ENCODE measurements at regions not wholly inside any gene's neighbourhood (a gene's known extent, or its start where the extent isn't known, plus 50 kb on each side); places are given as distances from the start of the nearest gene placed in this dataset.

DNA sequence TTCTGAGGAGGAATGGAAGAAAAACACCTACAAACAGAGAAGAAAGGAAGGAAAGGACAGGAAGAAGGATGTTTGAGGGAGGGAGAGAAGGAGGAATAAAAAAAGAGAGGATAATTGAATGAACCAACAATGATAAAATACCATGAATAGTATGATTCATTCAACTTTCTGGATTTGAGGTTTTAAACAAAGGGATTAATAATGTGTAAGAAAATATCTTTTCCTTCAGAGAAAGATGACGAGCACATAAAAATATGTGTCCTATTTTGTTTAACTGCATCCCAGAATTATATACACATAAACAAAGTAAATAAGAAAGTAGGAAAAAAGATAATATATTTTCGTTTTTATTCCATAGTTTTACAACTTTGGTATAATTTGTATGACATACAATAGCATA is 1380.4 kb downstream of the STIM2 start:
- Mint-ChIP-seq H3K36me3 (no peaks in the 10 kb centered on the region), H3K4me3 (no peak overlapping the region), H3K27ac (no peak overlapping the region), H3K27me3 (no peaks in the 10 kb centered on the region), H3K9me3 (peaks cover 3% of the 10 kb centered on the region), H3K4me1 (ENCODE audit: unreplicated experiment) (peaks cover 4% of the 10 kb centered on the region)
- no peak for DNase-seq (ENCODE audit: extremely low spot score, unreplicated experiment)
- TF ChIP-seq, protein P1, sequence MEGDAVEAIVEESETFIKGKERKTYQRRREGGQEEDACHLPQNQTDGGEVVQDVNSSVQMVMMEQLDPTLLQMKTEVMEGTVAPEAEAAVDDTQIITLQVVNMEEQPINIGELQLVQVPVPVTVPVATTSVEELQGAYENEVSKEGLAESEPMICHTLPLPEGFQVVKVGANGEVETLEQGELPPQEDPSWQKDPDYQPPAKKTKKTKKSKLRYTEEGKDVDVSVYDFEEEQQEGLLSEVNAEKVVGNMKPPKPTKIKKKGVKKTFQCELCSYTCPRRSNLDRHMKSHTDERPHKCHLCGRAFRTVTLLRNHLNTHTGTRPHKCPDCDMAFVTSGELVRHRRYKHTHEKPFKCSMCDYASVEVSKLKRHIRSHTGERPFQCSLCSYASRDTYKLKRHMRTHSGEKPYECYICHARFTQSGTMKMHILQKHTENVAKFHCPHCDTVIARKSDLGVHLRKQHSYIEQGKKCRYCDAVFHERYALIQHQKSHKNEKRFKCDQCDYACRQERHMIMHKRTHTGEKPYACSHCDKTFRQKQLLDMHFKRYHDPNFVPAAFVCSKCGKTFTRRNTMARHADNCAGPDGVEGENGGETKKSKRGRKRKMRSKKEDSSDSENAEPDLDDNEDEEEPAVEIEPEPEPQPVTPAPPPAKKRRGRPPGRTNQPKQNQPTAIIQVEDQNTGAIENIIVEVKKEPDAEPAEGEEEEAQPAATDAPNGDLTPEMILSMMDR (conservative IDR thresholded peaks at IDR 0.05): no peak

DNA sequence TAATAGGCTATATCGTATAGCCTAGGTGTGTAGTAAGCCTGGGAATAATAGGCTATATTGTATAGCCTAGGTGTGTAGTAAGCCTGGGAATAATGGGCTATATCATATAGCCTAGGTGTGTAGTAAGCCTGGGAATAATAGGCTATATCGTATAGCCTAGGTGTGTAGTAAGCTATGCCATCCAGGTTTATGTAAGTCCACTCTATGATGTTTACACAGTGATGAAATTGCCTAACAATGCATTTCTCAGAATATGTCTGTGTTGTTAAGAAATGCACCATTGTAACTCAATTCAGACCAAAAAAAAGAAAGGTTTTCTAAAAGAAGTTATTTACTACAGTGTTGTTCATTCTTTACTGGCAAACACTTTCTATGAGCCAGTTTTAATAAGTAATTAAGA is 1387.2 kb downstream of the STIM2 start:
- TF ChIP-seq, protein P1 (conservative IDR thresholded peaks at IDR 0.05): no peak
- H3K27ac Mint-ChIP-seq: no peak overlapping the region
- H3K4me1 Mint-ChIP-seq (ENCODE audit: unreplicated experiment): peaks cover 5% of the 10 kb centered on the region
- no peak for DNase-seq (ENCODE audit: extremely low spot score, unreplicated experiment)
- no peak overlapping the region for H3K4me3 Mint-ChIP-seq
- H3K27me3 Mint-ChIP-seq: no peaks in the 10 kb centered on the region
- H3K9me3 Mint-ChIP-seq: no peaks in the 10 kb centered on the region
- no peaks in the 10 kb centered on the region for H3K36me3 Mint-ChIP-seq

DNA sequence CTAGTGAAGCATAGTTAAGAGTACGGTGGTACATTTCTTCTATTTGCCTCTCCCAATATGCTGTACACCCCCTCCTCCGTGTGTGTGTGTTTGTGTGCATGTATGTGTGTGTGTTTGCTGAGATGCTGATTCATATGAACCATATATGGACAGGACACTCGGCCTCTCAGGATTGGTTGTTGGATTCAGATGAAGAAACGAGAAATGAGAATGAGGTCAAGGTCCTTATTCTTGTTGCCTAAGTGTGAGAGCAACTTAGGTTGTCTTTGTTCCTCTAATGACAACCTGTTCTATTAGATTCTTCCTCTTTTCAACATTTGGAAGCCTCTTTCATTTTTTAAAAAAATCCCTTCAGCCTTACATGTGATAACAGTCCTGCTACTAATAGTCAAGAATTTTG is 1387.6 kb downstream of the STIM2 start:
- no peak for DNase-seq (ENCODE audit: extremely low spot score, unreplicated experiment)
- H3K27ac Mint-ChIP-seq: no peak overlapping the region
- no peaks in the 10 kb centered on the region for H3K27me3 Mint-ChIP-seq
- H3K4me1 Mint-ChIP-seq (ENCODE audit: unreplicated experiment): peaks cover 5% of the 10 kb centered on the region
- H3K4me3 Mint-ChIP-seq: no peak overlapping the region
- no peaks in the 10 kb centered on the region for H3K9me3 Mint-ChIP-seq
- no peaks in the 10 kb centered on the region for H3K36me3 Mint-ChIP-seq
- TF ChIP-seq, protein P1 (conservative IDR thresholded peaks at IDR 0.05): no peak

DNA sequence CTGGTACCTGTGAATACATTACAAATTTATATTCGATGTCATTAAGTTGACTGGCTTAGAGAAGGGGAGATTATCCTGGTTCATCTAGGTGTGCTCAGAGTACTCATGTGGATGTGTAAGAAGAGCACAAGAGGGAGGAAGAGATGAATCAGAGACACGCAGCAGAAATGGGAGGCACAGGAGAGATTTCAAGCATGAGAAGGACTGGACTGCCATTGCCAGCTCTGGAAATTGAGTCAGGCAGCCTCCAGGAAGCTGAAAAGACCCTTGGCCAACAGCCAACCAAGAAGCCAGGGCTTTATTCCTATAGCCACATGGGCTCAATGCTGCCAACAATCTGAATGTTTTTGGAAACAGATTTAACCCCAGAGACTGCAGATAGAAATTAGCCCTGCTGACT is 1390.0 kb downstream of the STIM2 start:
- H3K27me3 Mint-ChIP-seq: no peaks in the 10 kb centered on the region
- no peak for DNase-seq (ENCODE audit: extremely low spot score, unreplicated experiment)
- TF ChIP-seq, protein P1 (conservative IDR thresholded peaks at IDR 0.05): no peak
- H3K36me3 Mint-ChIP-seq: peaks cover 5% of the 10 kb centered on the region
- no peak overlapping the region for H3K27ac Mint-ChIP-seq
- H3K4me1 Mint-ChIP-seq (ENCODE audit: unreplicated experiment): peaks cover 5% of the 10 kb centered on the region
- H3K9me3 Mint-ChIP-seq: peaks cover 7% of the 10 kb centered on the region
- H3K4me3 Mint-ChIP-seq: no peak overlapping the region

DNA sequence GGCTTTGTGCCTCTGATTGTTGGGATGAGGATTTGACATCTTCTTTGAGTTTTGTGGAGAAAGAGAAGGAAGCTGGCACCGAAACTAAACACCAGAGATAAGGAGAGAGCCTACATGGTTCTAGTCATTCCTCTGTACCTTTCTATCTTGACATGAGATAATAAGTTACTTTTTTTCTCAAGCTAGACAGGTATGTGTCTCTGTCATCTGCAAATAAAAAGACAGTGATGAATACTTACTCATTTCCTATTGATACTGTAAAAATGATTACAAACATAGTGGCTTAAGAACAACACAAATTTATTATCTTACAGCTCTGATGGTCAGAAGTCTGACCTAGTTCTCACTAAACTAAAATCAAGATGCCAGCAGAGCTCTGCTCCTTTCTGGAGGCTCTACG is 1391.2 kb downstream of the STIM2 start:
- Mint-ChIP-seq H3K27me3 (no peaks in the 10 kb centered on the region), H3K27ac (no peak overlapping the region), H3K9me3 (peaks cover 7% of the 10 kb centered on the region), H3K4me1 (ENCODE audit: unreplicated experiment) (peaks cover 5% of the 10 kb centered on the region), H3K4me3 (no peak overlapping the region), H3K36me3 (peaks cover 5% of the 10 kb centered on the region)
- DNase-seq (ENCODE audit: extremely low spot score, unreplicated experiment): no peak
- TF ChIP-seq, protein P1 (conservative IDR thresholded peaks at IDR 0.05): no peak

DNA sequence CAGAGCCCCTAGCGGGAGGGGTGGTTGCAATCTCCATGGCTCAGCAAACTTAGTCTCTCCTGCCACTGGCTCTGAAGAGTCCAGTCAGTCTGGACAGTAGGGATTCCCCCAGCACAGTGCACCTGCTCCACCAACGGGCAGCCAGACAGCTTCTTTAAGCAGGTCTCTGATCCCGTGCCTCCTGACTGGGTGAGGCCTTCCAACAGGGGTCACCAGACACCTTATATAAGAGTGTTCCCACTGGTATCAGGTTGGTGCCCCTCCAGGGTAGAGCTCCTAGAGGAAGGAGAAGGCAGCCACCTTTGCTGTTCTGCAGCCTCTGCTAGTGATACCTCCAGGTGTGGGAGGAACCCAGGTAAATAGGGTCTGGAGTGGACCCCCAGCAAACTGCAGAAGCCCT is 1393.4 kb downstream of the STIM2 start:
- Mint-ChIP-seq H3K4me3 (no peak overlapping the region), H3K27me3 (no peaks in the 10 kb centered on the region), H3K36me3 (peaks cover 5% of the 10 kb centered on the region), H3K4me1 (ENCODE audit: unreplicated experiment) (peaks cover 4% of the 10 kb centered on the region), H3K9me3 (peaks cover 7% of the 10 kb centered on the region), H3K27ac (no peak overlapping the region)
- TF ChIP-seq, protein P1 (conservative IDR thresholded peaks at IDR 0.05): no peak
- DNase-seq (ENCODE audit: extremely low spot score, unreplicated experiment): no peak

Data from type B pancreatic cell (in vitro differentiated cells).